ENCODE measurements at regions not wholly inside any gene's neighbourhood (a gene's known extent, or its start where the extent isn't known, plus 50 kb on each side); places are given as distances from the start of the nearest gene placed in this dataset.

- Histone ChIP-seq H4K20me1 (ENCODE audit: control insufficient read depth, extremely low read depth, insufficient read depth, low read length) (no peaks in the 10 kb centered on the region), H3K4me2 (ENCODE audit: control insufficient read depth, extremely low read depth, insufficient read depth, low read depth, low read length) (no peak overlapping the region), H3K36me3 (ENCODE audit: control insufficient read depth in 2 of 2, extremely low read depth in 1 of 2, insufficient read depth in 2 of 2, low read length in 2 of 2) (no peaks in the 10 kb centered on the region), H2AFZ (ENCODE audit: control insufficient read depth, low read length) (no peak overlapping the region), H3K4me3 (ENCODE audit: control insufficient read depth in 2 of 3, extremely low read depth in 1 of 3, insufficient read depth in 2 of 3, low read depth in 1 of 3, low read length in 3 of 3) (no peak overlapping the region), H3K9me1 (ENCODE audit: control insufficient read depth, extremely low read depth, insufficient read depth, low read length) (no peaks in the 10 kb centered on the region), H3K9ac (ENCODE audit: control insufficient read depth, extremely low read depth, insufficient read depth, low read length) (no peak overlapping the region), H3K4me1 (ENCODE audit: control insufficient read depth, extremely low read depth, insufficient read depth, low read length) (no peaks in the 10 kb centered on the region), H3K27me3 (ENCODE audit: control insufficient read depth, extremely low read depth, insufficient read depth, low read length) (no peaks in the 10 kb centered on the region), H3K79me2 (ENCODE audit: control insufficient read depth, insufficient read depth, low read length) (no peaks in the 10 kb centered on the region), H3K9me3 (ENCODE audit: control insufficient read depth, low read depth, low read length) (no peaks in the 10 kb centered on the region), H3K27ac (ENCODE audit: control insufficient read depth, insufficient read depth, low read length) (no peak overlapping the region)
- TF ChIP-seq EZH2 (IDR thresholded peaks at IDR 0.05; ENCODE audit: low read length), result no peak
- TF ChIP-seq CTCF (optimal IDR thresholded peaks at IDR 0.05 in 1 of 3, IDR thresholded peaks at IDR 0.05 in 1 of 3, conservative IDR thresholded peaks at IDR 0.05 in 1 of 3; ENCODE audit: extremely low read depth in 1 of 3, insufficient read depth in 2 of 3, low read length in 3 of 3), result no peak
- DNase-seq (ENCODE audit: low read depth, low spot score), result no peak
- dilution Hi-C loops (cut with MboI; ENCODE audit: extremely low pct_ligation_motif_present, low sequenced_read_pairs), result no loop called here
- FAIRE-seq, result no peak
Measured at GRCh38 chr9:27671636-27672035, 98.4 kb upstream of the C9orf72 start.

- Histone ChIP-seq H3K79me2 (ENCODE audit: control insufficient read depth, insufficient read depth, low read length) (no peaks in the 10 kb centered on the region), H3K36me3 (ENCODE audit: control insufficient read depth in 2 of 2, extremely low read depth in 1 of 2, insufficient read depth in 2 of 2, low read length in 2 of 2) (no peaks in the 10 kb centered on the region), H3K27ac (ENCODE audit: control insufficient read depth, insufficient read depth, low read length) (no peak overlapping the region), H3K9me3 (ENCODE audit: control insufficient read depth, low read depth, low read length) (no peaks in the 10 kb centered on the region), H3K9ac (ENCODE audit: control insufficient read depth, extremely low read depth, insufficient read depth, low read length) (no peak overlapping the region), H3K4me2 (ENCODE audit: control insufficient read depth, extremely low read depth, insufficient read depth, low read depth, low read length) (no peak overlapping the region), H3K4me1 (ENCODE audit: control insufficient read depth, extremely low read depth, insufficient read depth, low read length) (no peaks in the 10 kb centered on the region), H4K20me1 (ENCODE audit: control insufficient read depth, extremely low read depth, insufficient read depth, low read length) (no peaks in the 10 kb centered on the region), H3K27me3 (ENCODE audit: control insufficient read depth, extremely low read depth, insufficient read depth, low read length) (no peaks in the 10 kb centered on the region), H2AFZ (ENCODE audit: control insufficient read depth, low read length) (no peak overlapping the region), H3K9me1 (ENCODE audit: control insufficient read depth, extremely low read depth, insufficient read depth, low read length) (no peaks in the 10 kb centered on the region), H3K4me3 (ENCODE audit: control insufficient read depth in 2 of 3, extremely low read depth in 1 of 3, insufficient read depth in 2 of 3, low read depth in 1 of 3, low read length in 3 of 3) (no peak overlapping the region)
- DNase-seq (ENCODE audit: low read depth, low spot score) (no peak), FAIRE-seq (no peak)
- no peak for TF ChIP-seq CTCF (optimal IDR thresholded peaks at IDR 0.05 in 1 of 3, IDR thresholded peaks at IDR 0.05 in 1 of 3, conservative IDR thresholded peaks at IDR 0.05 in 1 of 3; ENCODE audit: extremely low read depth in 1 of 3, insufficient read depth in 2 of 3, low read length in 3 of 3)
- TF ChIP-seq EZH2 (IDR thresholded peaks at IDR 0.05; ENCODE audit: low read length), result no peak
- dilution Hi-C loops (cut with MboI; ENCODE audit: extremely low pct_ligation_motif_present, low sequenced_read_pairs), result no loop called here
Measured at GRCh38 chr9:27672718-27673117, 99.4 kb upstream of the C9orf72 start.

Measured in keratinocyte (primary cell).